WI38 (cell line): ENCODE measurements at regions not wholly inside any gene's neighbourhood (a gene's known extent, or its start where the extent isn't known, plus 50 kb on each side); places are given as distances from the start of the nearest gene placed in this dataset.
"Not testable (repeated sequence)": the region's sequence is repeated elsewhere in the genome, so short reads cannot be mapped to it uniquely, and the experiment has no call there.

Experiments
- H3K4me3 ChIP-seq: 2 replicates; pipeline ENCODE4 v1.5.1; 2011; ENCODE audit warnings: low read depth, mild to moderate bottlenecking, control low read depth, low read length
- TF ChIP-seq, protein P1 (sequence below): IDR thresholded peaks from 2 replicates; pipeline ENCODE4 v1.5.1; 2012; ENCODE audit warnings: low read depth, mild to moderate bottlenecking, control low read depth, low read length

DNA sequence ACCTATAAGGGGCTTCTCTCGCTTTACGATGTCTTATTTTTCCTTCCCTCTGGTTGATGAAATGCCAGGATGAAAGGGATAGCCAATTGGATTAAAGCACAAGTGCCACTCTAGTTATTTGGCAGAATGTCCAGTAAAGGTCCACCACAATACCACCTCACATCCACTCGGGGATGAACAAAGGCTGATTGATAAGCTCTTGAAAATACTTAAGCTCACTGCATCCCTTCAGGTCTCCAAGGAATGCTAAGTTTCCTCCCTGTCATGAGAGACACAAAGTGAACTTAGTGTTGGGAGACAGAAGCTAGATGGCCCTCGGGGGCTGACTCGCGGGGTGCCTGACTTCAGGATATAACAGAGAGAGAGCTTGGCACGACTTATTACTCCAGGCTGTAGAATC is 185.9 kb upstream of the ZNF644 start:
- not testable (repeated sequence) for H3K4me3 ChIP-seq

DNA sequence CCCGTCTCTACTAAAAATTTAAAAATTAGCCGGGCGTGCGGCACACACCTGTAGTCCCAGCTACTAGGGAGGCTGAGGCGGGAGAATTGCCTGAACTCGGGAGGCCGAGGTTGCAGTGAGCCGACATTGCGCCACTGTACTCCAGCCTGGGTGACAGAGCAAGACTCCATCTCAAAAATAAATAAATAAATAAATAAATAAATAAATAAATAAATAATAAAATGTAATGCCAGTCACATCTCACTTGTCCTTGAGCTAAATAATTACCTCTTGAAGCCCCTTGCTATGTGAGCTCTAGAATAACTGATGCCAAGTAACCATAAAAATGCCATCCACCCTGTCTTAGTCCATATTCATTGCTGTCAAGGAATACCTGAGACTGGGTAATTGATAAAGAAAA is 182.3 kb upstream of the ZNF644 start:
- not testable (repeated sequence) for H3K4me3 ChIP-seq

DNA sequence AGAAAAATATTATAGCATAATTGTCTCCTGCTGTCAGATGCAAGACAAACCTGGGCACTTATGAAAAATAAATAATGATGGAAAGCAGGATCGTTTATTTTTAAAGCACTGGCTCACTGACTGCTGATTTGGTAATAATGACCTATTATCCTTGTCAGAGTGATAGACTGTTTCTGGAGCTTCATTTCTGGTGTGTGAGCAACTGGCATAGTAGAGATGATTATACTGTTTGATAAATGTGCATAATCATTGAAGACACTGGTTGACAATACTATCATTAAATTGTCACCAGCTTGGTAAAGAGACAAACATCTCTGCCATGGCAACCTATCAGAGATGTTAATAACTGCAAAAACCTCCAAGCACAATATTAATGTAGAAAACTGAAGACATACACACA is 179.9 kb upstream of the ZNF644 start:
- TF ChIP-seq, protein P1, sequence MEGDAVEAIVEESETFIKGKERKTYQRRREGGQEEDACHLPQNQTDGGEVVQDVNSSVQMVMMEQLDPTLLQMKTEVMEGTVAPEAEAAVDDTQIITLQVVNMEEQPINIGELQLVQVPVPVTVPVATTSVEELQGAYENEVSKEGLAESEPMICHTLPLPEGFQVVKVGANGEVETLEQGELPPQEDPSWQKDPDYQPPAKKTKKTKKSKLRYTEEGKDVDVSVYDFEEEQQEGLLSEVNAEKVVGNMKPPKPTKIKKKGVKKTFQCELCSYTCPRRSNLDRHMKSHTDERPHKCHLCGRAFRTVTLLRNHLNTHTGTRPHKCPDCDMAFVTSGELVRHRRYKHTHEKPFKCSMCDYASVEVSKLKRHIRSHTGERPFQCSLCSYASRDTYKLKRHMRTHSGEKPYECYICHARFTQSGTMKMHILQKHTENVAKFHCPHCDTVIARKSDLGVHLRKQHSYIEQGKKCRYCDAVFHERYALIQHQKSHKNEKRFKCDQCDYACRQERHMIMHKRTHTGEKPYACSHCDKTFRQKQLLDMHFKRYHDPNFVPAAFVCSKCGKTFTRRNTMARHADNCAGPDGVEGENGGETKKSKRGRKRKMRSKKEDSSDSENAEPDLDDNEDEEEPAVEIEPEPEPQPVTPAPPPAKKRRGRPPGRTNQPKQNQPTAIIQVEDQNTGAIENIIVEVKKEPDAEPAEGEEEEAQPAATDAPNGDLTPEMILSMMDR, result no peak
- no peak overlapping the region for H3K4me3 ChIP-seq

DNA sequence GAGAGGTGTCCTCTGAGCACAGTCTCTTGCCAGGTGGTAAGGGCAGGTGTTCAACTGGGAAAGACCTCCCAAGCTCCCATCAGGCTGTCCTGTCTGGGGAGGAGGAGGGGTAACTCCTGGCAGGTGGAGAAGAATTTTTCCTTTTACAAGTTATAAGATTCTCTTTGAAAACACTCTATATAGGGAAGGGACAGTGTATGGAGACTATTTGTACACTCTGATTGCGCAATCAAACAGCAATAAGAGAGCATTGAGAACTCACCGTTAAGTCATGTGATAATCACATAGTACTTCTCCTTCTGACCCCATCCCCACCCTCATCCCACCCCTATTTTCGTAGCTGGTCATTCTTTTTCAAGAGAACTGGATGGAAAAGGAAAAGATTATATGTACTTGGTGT is 179.3 kb upstream of the ZNF644 start:
- H3K4me3 ChIP-seq, result no peak overlapping the region
- TF ChIP-seq, protein P1, result no peak

DNA sequence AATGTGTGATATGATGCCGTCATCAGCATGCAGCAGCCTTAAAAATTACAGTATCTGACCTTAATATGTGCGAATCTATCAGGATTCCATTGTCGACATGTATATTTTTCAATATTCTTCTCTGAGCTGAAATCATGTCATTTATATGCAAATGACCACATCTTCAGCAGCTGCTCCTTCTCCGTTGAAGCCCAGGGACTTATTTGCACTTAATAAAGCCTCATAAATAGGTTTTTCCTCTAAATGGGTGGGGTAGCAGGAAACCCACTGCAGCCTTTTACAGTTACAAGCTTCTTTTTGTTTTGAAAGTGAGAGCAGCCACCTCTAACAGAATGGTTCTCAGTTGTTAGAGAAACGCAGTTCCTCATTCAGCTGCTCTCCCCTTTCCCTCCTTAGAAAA is 178.8 kb upstream of the ZNF644 start:
- TF ChIP-seq, protein P1, result no peak
- no peak overlapping the region for H3K4me3 ChIP-seq

DNA sequence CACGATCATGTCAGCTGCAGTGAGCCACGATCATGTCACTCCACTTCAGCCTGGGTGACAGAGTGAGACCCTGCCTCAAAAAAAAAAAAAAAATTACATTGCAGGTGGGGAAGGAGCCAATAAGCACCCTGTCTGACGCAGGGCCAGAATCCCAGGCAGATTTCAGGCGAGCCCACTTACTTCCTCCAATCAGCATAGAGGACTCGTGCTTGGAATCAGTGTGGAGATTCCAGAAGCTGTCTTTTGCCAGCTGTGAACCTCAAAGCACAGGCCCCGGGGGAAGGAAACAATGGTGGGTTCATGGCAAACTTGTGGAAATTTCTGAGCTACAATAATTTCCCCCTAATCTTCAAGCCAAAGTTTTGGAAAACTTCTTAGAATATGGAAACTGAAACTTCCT is 178.2 kb upstream of the ZNF644 start:
- H3K4me3 ChIP-seq, result no peak overlapping the region
- TF ChIP-seq, protein P1, result no peak

DNA sequence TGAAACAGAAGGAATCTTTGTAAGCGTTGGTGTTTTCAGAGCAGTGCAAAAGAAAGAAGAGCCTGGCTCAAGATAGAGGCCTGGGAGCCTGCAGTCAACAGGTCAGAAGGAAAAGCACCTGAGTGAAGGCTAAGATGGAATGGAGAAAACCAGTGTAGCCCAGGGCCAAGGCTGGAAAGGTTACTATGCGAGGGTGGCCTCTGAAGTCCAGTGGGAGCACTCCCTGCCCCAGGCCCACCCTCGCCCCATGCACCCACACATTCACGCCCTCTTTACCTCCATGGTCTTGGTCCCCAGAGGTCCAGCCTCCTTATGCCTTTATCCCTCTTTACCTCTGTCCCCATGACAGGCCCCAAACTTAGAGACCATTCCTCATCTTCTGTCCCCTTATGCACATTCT is 169.2 kb upstream of the ZNF644 start:
- H3K4me3 ChIP-seq, result no peak overlapping the region
- TF ChIP-seq, protein P1, result no peak

DNA sequence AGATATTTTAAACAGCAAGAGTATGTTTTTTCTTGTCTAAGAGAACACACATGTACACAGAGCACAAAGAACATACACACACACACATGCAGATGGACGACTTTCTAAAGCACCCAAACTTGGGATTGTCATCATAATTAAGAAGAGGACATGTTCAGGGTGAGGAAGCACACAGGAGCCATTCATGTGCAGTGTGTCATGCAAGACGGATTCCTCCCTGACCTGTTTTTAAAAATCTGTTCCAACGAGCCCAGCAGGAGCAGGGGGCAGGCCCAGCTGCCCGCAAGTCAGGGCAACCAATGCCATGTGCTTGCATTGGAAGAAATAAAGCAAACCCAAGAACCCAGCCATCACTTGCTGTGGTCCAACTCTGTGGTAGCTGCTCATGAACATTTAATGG is 167.3 kb upstream of the ZNF644 start:
- TF ChIP-seq, protein P1, result no peak
- H3K4me3 ChIP-seq, result no peak overlapping the region

DNA sequence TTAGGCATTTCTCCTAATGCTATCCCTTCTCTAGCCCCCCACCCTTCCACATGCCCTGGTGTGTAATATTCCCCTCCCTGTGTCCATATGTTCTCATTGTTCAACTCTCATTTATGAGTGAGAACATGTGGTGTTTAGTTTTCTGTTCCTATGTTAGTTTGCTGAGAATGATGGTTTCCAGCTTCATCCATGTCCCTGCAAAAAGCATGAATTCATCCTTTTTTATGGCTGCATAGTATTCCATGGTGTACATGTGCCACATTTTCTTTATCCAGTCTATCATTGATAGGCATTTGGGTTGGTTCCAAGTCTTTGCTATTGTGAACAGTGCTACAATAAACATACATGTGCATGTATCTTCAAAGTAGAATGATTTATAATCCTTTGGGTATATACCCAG is 161.0 kb upstream of the ZNF644 start:
- not testable (repeated sequence) for H3K4me3 ChIP-seq
